KMS-11 (cell line): ENCODE measurements at regions not wholly inside any gene's neighbourhood (a gene's known extent, or its start where the extent isn't known, plus 50 kb on each side); places are given as distances from the start of the nearest gene placed in this dataset.
"Not testable (repeated sequence)": the region's sequence is repeated elsewhere in the genome, so short reads cannot be mapped to it uniquely, and the experiment has no call there.

Experiments
- H2AFZ ChIP-seq: fragments of 200-600 bp; sonication (generic); 2 replicates; pipeline ENCODE4 v1.6.1; 2016; ENCODE audit warnings: antibody characterized with exemption, mixed run types, low read depth
- H3K27ac ChIP-seq: fragments of 200-600 bp; sonication (generic); 2 replicates; pipeline ENCODE4 v1.6.1; 2016; ENCODE audit warnings: mild to moderate bottlenecking, mixed run types
- H3K27me3 ChIP-seq: fragments of 200-600 bp; sonication (generic); 2 replicates; pipeline ENCODE4 v1.6.1; 2017; ENCODE audit warnings: mild to moderate bottlenecking, low read depth, mixed run types, moderate library complexity; ENCODE audit not compliant: insufficient read depth
- H3K36me3 ChIP-seq: fragments of 200-600 bp; sonication (generic); 2 replicates; pipeline ENCODE4 v1.6.1; 2017; ENCODE audit warnings: mild to moderate bottlenecking, mixed run types; ENCODE audit not compliant: insufficient read depth
- H3K4me1 ChIP-seq: fragments of 200-600 bp; sonication (generic); 2 replicates; pipeline ENCODE4 v1.6.1; 2016; ENCODE audit warnings: mild to moderate bottlenecking, low read depth, mixed run types; ENCODE audit not compliant: poor library complexity, severe bottlenecking
- H3K4me2 ChIP-seq: fragments of 200-600 bp; sonication (generic); 2 replicates; pipeline ENCODE4 v1.7.0; 2016; ENCODE audit warnings: mild to moderate bottlenecking, mixed run types
- H3K4me3 ChIP-seq: fragments of 200-600 bp; sonication (generic); IDR thresholded peaks from 2 replicates; pipeline ENCODE4 v1.6.1; 2017; ENCODE audit warnings: low read depth, low read length, mixed read lengths; ENCODE audit not compliant: insufficient read depth
- H3K79me2 ChIP-seq: fragments of 200-600 bp; sonication (generic); 2 replicates; pipeline ENCODE4 v1.6.1; 2016; ENCODE audit warnings: low read depth, mixed run types; ENCODE audit not compliant: insufficient read depth
- H3K9ac ChIP-seq: fragments of 200-600 bp; sonication (generic); 2 replicates; pipeline ENCODE4 v1.6.1; 2016; ENCODE audit warnings: mild to moderate bottlenecking, mixed run types
- H4K20me1 ChIP-seq: fragments of 200-600 bp; sonication (generic); 2 replicates; pipeline ENCODE4 v1.6.1; 2016; ENCODE audit warnings: mild to moderate bottlenecking, mixed run types; ENCODE audit not compliant: insufficient read depth
- TF ChIP-seq, protein P1 (sequence below): fragments of 200-600 bp; sonication (generic); conservative IDR thresholded peaks from 2 replicates; pipeline ENCODE4 v1.6.1; 2017; ENCODE audit warnings: low read depth, mild to moderate bottlenecking, antibody characterized with exemption, low read length, moderate library complexity, mixed read lengths

DNA sequence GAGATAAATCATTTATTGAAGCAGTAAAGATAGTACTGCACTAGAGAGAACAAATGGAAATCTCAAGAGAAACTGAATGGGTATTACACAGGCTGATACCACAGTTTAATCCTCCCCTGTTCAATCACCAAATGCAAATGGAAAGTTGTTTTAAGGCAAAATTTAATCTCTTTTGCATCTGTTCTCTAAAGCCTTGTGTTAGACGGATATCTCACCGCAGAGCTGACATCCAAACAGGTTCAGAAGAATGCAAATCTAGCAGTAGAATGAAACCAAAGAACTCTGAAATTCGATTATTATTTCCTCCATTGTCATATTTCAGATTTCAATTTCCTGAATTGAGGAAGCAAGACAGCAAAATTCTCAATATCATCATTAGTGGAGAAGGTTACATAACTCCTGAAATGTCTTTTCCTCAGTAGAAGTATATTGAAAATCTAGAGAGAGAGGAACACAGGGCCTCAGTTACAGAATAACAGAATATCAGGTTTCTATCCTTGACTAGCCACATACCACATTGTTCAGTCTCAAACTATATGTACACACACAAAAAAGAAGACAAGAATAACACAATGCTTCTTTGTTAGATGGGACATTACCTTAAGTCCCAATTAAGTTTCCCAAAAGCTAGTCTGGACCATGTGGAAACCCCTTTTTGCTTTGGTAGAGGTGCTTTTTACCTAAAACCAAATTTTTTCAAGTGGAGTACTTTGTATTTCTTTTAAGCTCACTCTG is 94.1 kb upstream of the BANK1 start:
- Histone ChIP-seq H3K79me2 (no peaks in the 10 kb centered on the region), H3K27ac (no peak overlapping the region), H3K4me2 (no peak overlapping the region), H3K27me3 (no peaks in the 10 kb centered on the region), H3K4me1 (no peaks in the 10 kb centered on the region), H2AFZ (no peak overlapping the region), H3K9ac (no peak overlapping the region), H3K36me3 (no peaks in the 10 kb centered on the region), H3K4me3 (no peak overlapping the region), H4K20me1 (no peaks in the 10 kb centered on the region)
- TF ChIP-seq, protein P1, sequence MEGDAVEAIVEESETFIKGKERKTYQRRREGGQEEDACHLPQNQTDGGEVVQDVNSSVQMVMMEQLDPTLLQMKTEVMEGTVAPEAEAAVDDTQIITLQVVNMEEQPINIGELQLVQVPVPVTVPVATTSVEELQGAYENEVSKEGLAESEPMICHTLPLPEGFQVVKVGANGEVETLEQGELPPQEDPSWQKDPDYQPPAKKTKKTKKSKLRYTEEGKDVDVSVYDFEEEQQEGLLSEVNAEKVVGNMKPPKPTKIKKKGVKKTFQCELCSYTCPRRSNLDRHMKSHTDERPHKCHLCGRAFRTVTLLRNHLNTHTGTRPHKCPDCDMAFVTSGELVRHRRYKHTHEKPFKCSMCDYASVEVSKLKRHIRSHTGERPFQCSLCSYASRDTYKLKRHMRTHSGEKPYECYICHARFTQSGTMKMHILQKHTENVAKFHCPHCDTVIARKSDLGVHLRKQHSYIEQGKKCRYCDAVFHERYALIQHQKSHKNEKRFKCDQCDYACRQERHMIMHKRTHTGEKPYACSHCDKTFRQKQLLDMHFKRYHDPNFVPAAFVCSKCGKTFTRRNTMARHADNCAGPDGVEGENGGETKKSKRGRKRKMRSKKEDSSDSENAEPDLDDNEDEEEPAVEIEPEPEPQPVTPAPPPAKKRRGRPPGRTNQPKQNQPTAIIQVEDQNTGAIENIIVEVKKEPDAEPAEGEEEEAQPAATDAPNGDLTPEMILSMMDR: no peak

DNA sequence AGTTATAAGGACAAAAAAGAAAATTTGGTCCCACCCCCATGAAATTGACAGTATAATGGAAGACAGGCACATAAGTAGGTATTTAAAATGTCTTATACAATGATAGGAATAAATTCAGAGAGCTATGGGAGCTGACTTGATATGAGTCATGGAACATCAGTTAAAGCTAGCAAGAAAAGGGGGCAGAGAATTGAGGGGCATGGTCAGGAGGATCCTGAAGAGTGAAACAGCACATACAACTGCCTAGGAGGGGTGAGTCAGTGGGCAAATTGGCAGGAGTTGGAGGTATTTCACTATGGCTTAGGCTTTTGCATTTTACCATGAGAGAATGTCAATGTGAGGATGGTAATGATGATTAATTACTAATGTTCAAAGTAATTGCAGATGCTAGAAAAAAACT is 95.4 kb upstream of the BANK1 start:
- no peaks in the 10 kb centered on the region for H4K20me1 ChIP-seq
- no peak overlapping the region for H3K9ac ChIP-seq
- no peaks in the 10 kb centered on the region for H3K36me3 ChIP-seq
- TF ChIP-seq, protein P1: no peak
- no peaks in the 10 kb centered on the region for H3K79me2 ChIP-seq
- H3K4me2 ChIP-seq: no peak overlapping the region
- H2AFZ ChIP-seq: no peak overlapping the region
- no peak overlapping the region for H3K4me3 ChIP-seq
- no peaks in the 10 kb centered on the region for H3K4me1 ChIP-seq
- no peaks in the 10 kb centered on the region for H3K27me3 ChIP-seq
- H3K27ac ChIP-seq: no peak overlapping the region

DNA sequence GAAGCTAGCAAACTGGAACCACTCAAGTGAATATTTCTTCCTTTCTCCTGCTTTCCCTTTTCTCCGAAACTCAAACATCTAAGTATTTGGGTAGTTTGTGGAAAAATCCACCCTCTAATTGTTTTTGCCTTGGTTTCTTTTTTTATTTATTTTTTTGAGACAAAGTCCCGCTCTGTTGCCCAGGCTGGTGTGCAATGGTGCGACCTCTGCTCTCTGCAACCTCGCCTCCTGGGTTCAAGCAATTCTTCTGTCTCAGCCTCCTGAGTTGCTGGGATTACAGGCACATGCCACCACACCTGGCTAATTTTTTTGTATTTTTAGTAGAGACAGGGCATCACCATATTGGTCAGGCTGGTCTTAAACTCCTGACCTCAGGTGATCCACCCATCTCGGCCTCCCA is 96.1 kb upstream of the BANK1 start:
- not testable (repeated sequence) for H3K36me3 ChIP-seq, H3K4me2 ChIP-seq, H3K4me1 ChIP-seq, H2AFZ ChIP-seq, H4K20me1 ChIP-seq, H3K9ac ChIP-seq, H3K27me3 ChIP-seq, H3K4me3 ChIP-seq, H3K27ac ChIP-seq, H3K79me2 ChIP-seq

DNA sequence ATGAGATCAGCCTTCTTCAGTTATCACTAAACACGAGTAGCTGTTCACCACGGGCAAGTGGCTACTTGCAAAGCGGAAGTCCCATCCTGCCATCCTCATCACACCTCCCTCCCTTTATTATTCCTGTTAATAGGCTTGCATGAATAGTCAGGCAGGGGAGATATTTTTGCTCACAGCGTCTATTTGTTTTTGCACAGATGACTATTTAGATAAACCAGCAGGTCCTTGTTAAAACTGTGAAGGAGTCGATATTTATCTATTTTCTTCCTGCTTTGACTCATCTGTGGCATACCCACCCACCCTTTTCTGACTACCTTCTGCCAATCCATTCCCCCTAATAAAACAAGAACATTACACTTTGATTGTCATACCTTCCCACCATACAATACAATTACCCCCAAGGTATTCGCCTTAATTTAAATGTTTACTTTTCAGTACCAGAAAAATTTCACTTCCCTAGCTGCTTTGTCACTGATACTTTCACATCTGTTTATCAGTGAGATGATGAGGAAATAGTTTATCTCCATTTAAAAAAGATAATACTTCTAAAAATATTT is 96.6 kb upstream of the BANK1 start:
- H3K27ac ChIP-seq: no peak overlapping the region
- no peak overlapping the region for H3K9ac ChIP-seq
- H3K36me3 ChIP-seq: no peaks in the 10 kb centered on the region
- no peaks in the 10 kb centered on the region for H3K27me3 ChIP-seq
- no peaks in the 10 kb centered on the region for H3K79me2 ChIP-seq
- TF ChIP-seq, protein P1: no peak
- H3K4me3 ChIP-seq: no peak overlapping the region
- H3K4me2 ChIP-seq: no peak overlapping the region
- no peaks in the 10 kb centered on the region for H3K4me1 ChIP-seq
- no peak overlapping the region for H2AFZ ChIP-seq
- no peaks in the 10 kb centered on the region for H4K20me1 ChIP-seq

DNA sequence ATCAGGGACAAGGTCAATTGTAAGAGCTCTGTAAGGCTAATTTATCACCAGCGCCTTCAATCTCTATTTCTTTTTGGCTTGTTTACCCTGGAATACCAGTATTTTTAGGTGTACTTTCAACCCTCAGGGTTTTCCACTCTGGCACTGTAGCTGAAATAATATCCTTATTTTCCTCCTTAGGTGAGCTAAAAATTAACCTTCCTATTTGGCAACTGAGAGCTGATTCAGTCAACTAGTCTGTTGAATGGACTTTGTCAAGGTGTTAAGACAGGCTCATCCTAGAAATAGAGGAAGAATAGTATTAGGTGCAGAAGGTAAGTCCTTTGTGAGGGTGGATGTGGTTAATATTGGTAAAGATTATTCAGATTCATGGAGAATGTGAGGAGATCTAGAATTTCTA is 101.3 kb upstream of the BANK1 start:
- no peak overlapping the region for H2AFZ ChIP-seq
- TF ChIP-seq, protein P1: no peak
- H3K4me3 ChIP-seq: no peak overlapping the region
- no peak overlapping the region for H3K9ac ChIP-seq
- no peaks in the 10 kb centered on the region for H3K36me3 ChIP-seq
- no peaks in the 10 kb centered on the region for H3K79me2 ChIP-seq
- no peak overlapping the region for H3K27ac ChIP-seq
- no peaks in the 10 kb centered on the region for H3K27me3 ChIP-seq
- no peaks in the 10 kb centered on the region for H4K20me1 ChIP-seq
- no peaks in the 10 kb centered on the region for H3K4me1 ChIP-seq
- no peak overlapping the region for H3K4me2 ChIP-seq
